Activated B cell treated with CpG ODN at 0.5 μM for 24 hours (primary cell): ENCODE measurements at regions not wholly inside any gene's neighbourhood (a gene's known extent, or its start where the extent isn't known, plus 50 kb on each side); places are given as distances from the start of the nearest gene placed in this dataset.
"Not testable (repeated sequence)": the region's sequence is repeated elsewhere in the genome, so short reads cannot be mapped to it uniquely, and the experiment has no call there.

Source experiments
- ATAC-seq: fragments of 200-7000 bp; cut with Tn5 transposase; one replicate; pipeline ENCODE4 v1.10.0; 2021; ENCODE audit warnings: low read depth, mild to moderate bottlenecking, moderate library complexity
- CTCF ChIA-PET: fragments of 350-600 bp; sonication (Branson Sonifier 250); formaldehyde crosslinking; loops from one replicate; lab custom pipeline; 2021; ENCODE audit warnings: antibody characterized with exemption; lab: Charles Lee
- POLR2A ChIA-PET: fragments of 350-600 bp; sonication (Branson Sonifier 250); formaldehyde crosslinking; loops from one replicate; lab custom pipeline; 2021; ENCODE audit warnings: antibody characterized with exemption; lab: Charles Lee
- DNase-seq: peaks from one replicate; pipeline ENCODE4 v3.0.0; 2022
- H3K27ac Mint-ChIP-seq: one replicate; pipeline ENCODE4 v1.8.0; 2020; ENCODE audit warnings: mixed read lengths
- H3K27me3 Mint-ChIP-seq: one replicate; pipeline ENCODE4 v1.8.0; 2021; ENCODE audit warnings: mixed read lengths
- H3K36me3 Mint-ChIP-seq: one replicate; pipeline ENCODE4 v1.8.0; 2021; ENCODE audit warnings: low read depth, mixed read lengths
- H3K4me1 Mint-ChIP-seq: one replicate; pipeline ENCODE4 v1.8.0; 2021; ENCODE audit warnings: mixed read lengths
- H3K4me3 Mint-ChIP-seq: one replicate; pipeline ENCODE4 v1.8.0; 2020; ENCODE audit warnings: mild to moderate bottlenecking, mixed read lengths
- H3K9me3 Mint-ChIP-seq: one replicate; pipeline ENCODE4 v1.8.0; 2020; ENCODE audit warnings: mixed read lengths
- CTCF ChIP-seq: fragments of 200-600 bp; IDR thresholded peaks from one replicate; pipeline ENCODE4 v1.8.0; 2022; ENCODE audit warnings: antibody characterized with exemption, mild to moderate bottlenecking
- intact Hi-C: fragments of 100-400 bp; cut with micrococcal nuclease; formaldehyde crosslinking; loops from one replicate; pipeline ENCODE4 v1.15.1; 2024

GRCh38 chr12:70008944-70009343, 183.9 kb downstream of the MYRFL start:
- CTCF ChIA-PET: no interaction called here
- POLR2A ChIA-PET: no interaction called here
- Mint-ChIP-seq H3K4me3 (no peak overlapping the region), H3K4me1 (no peaks in the 10 kb centered on the region), H3K36me3 (peaks cover 2% of the 10 kb centered on the region), H3K27me3 (peaks cover 4% of the 10 kb centered on the region), H3K27ac (no peak overlapping the region), H3K9me3 (peaks cover 16% of the 10 kb centered on the region)
- no peak for TF ChIP-seq CTCF
- intact Hi-C loops: no loop called here
- ATAC-seq: no peak
- DNase-seq: no peak

- DNase-seq: no peak
- Mint-ChIP-seq H3K9me3 (peaks cover 16% of the 10 kb centered on the region), H3K27ac (no peak overlapping the region), H3K4me1 (no peaks in the 10 kb centered on the region), H3K4me3 (no peak overlapping the region), H3K27me3 (peaks cover 4% of the 10 kb centered on the region), H3K36me3 (peaks cover 2% of the 10 kb centered on the region)
- intact Hi-C loops: no loop called here
- ChIA-PET POLR2A (no interaction called here), CTCF (no interaction called here)
- no peak for TF ChIP-seq CTCF
- no peak for ATAC-seq
Measured at GRCh38 chr12:70011353-70011752, 186.3 kb downstream of the MYRFL start.

GRCh38 chr12:70013016-70013415, 188.0 kb downstream of the MYRFL start:
- POLR2A ChIA-PET, H3K36me3 Mint-ChIP-seq, DNase-seq, intact Hi-C loops, ATAC-seq, H3K4me1 Mint-ChIP-seq, H3K27me3 Mint-ChIP-seq, H3K4me3 Mint-ChIP-seq, CTCF ChIA-PET, H3K27ac Mint-ChIP-seq: not testable (repeated sequence)
- H3K9me3 Mint-ChIP-seq: peaks cover 12% of the 10 kb centered on the region

DNA sequence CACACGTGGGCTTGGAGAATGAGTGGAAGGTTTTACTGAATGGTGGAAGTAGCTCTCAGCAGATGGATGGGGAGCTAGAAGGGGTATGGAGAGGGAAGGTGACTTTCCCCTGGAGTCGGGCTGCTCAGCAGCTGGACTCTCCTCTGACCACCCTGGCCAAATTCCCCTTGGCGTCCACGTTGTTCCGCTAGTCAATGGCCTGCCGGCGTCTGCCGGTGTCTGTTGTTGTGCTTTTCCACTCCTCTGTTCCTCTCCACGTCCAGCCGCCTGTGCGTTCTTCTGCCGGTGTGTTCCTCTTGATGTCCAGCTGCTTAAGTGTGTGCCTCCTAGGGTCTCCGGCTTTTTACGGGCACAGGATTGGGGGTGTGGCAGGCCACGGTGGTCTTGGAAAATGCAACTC, 203.5 kb downstream of the MYRFL start:
- H3K4me1 Mint-ChIP-seq: no peaks in the 10 kb centered on the region
- ATAC-seq (no peak), DNase-seq (no peak)
- H3K27me3 Mint-ChIP-seq: no peaks in the 10 kb centered on the region
- TF ChIP-seq CTCF: no peak
- no peak overlapping the region for H3K4me3 Mint-ChIP-seq
- H3K36me3 Mint-ChIP-seq: no peaks in the 10 kb centered on the region
- H3K9me3 Mint-ChIP-seq: peaks cover 2% of the 10 kb centered on the region
- POLR2A ChIA-PET: no interaction called here
- CTCF ChIA-PET: no interaction called here
- intact Hi-C loops: no loop called here
- no peak overlapping the region for H3K27ac Mint-ChIP-seq

GRCh38 chr12:70028918-70029317, 203.9 kb downstream of the MYRFL start:
- no peaks in the 10 kb centered on the region for H3K4me1 Mint-ChIP-seq
- no peak for TF ChIP-seq CTCF
- H3K9me3 Mint-ChIP-seq: peaks cover 2% of the 10 kb centered on the region
- H3K27me3 Mint-ChIP-seq: no peaks in the 10 kb centered on the region
- H3K4me3 Mint-ChIP-seq: no peak overlapping the region
- DNase-seq: no peak
- ATAC-seq: no peak
- no peaks in the 10 kb centered on the region for H3K36me3 Mint-ChIP-seq
- H3K27ac Mint-ChIP-seq: no peak overlapping the region
- intact Hi-C loops: no loop called here
- POLR2A ChIA-PET: interaction anchor here (0.6 kb wide), 1 partner anchor 126 kb away, joined by 3 read pairs; no protein-coding TSS in a partner anchor
- CTCF ChIA-PET: no interaction called here

- H3K9me3 Mint-ChIP-seq: peaks cover 7% of the 10 kb centered on the region
- H3K36me3 Mint-ChIP-seq: no peaks in the 10 kb centered on the region
- DNase-seq (no peak), ATAC-seq (no peak)
- no peak overlapping the region for H3K27ac Mint-ChIP-seq
- no peak overlapping the region for H3K4me3 Mint-ChIP-seq
- ChIA-PET CTCF (no interaction called here), POLR2A (no interaction called here)
- H3K27me3 Mint-ChIP-seq: no peaks in the 10 kb centered on the region
- no peaks in the 10 kb centered on the region for H3K4me1 Mint-ChIP-seq
- intact Hi-C loops: no loop called here
- no peak for TF ChIP-seq CTCF
Measured at GRCh38 chr12:70031046-70031445, 206.0 kb downstream of the MYRFL start.
